Left lobe of liver (tissue), 2 donors: ENCODE measurements at regions not wholly inside any gene's neighbourhood (a gene's known extent, or its start where the extent isn't known, plus 50 kb on each side); places are given as distances from the start of the nearest gene placed in this dataset.
"Not testable (repeated sequence)": the region's sequence is repeated elsewhere in the genome, so short reads cannot be mapped to it uniquely, and the experiment has no call there.

Source experiments
- ATAC-seq: fragments of 200-7000 bp; cut with Tn5 transposase; one replicate; pipeline ENCODE4 v1.9.1; 2020; ENCODE audit warnings: mild to moderate bottlenecking, moderate library complexity
- DNase-seq: peaks from one replicate; pipeline ENCODE4 v3.0.0-alpha.2; 2020; ENCODE audit warnings: low spot score
- donor health status: DM: no; HTN: no; CAD: no; lungs with moderate emphysema.
- donor health status: DM: no; HTN: yes; CAD: no.

DNA sequence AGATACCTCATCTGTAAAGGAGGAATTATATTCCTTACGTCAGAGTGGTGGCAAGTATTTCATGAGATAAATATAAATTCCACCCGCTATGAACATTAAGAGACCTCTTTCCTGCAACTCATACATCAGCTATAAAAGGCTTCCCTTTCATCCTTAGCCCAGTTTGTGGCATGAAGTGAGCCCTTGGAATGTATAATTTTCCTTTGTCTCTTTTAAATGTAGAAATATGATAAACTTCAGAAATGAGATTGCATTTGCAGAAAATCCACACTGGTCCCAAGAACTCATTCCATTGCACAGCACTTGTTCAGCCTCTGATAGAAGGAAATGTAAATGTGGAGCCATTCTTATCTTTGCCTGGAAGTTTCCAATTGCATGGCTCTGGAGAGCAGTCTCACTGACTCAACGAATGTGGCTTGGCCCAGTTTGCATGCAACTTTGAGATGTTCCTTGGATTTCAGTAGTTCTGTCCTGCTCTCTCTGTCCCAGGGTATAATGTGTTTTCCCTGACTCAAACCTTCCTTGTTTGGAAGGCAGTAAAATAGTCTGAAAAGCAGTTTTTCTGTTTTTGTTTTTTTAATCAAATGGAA lies 746.4 kb downstream of the CDH11 start:
- ATAC-seq (no peak), DNase-seq (no peak)

DNA sequence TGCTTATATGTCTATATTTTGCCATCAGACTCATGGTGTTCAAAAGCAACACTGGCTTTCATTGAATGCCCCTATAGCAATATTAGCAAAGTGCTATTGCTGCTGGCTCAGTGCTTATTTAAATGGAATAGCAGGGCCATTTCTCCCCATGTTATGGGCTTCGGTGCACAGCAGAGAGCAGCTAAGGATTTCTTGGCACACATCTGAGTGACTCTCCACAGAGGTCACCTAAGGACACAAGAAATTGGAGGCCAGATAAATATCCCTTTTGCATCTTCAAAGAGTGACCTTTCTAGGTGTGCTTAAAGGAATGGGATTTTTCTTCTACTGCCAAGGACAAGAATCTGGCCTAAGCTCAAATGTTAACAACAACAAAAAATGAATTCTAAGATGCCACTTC lies 751.8 kb downstream of the CDH11 start:
- ATAC-seq (no peak), DNase-seq (no peak)

DNA sequence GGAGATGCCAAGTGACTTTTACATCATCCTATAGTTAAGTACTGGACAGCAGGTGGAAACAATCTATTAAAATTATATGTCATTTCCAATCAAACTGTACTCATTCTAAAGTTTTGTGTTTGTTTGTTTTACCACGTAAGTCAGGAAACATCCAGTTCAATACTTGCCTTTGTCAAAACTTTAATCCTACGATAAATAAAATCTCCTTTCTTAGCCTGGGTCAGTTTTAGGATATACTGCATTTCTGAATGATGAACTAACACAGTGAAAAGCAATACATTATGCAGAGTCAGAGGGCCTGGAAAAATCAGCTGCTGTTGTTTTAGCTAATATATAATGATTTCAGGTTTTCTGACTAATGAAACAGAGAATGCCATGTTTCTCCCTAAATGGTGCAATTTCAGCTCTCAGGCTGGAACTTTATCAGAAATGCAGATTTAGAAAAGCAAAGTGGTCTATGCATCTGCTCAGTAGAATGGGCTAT lies 756.4 kb downstream of the CDH11 start:
- no peak for DNase-seq
- no peak for ATAC-seq

GRCh38 chr16:64364894-64365293 lies 757.0 kb downstream of the CDH11 start:
- ATAC-seq (no peak), DNase-seq (no peak)

DNA sequence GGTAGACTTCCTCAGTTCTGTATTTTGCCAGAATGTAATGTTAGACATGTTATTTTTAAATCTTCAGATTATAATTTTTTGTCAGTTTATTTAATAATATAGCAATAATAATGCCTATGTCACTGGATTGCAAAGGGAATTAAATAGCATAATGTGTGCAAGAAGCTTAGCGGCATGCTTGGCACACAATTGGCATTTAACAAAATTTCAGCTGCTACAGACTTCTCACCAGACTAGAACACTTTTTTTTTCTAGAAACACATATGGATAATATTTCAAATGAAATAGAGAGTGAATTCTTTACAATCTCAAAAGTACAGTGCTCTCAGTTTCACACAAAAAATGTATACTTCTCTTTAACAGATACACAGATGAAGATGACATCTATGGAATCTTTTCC lies 757.4 kb downstream of the CDH11 start:
- ATAC-seq (no peak), DNase-seq (no peak)

DNA sequence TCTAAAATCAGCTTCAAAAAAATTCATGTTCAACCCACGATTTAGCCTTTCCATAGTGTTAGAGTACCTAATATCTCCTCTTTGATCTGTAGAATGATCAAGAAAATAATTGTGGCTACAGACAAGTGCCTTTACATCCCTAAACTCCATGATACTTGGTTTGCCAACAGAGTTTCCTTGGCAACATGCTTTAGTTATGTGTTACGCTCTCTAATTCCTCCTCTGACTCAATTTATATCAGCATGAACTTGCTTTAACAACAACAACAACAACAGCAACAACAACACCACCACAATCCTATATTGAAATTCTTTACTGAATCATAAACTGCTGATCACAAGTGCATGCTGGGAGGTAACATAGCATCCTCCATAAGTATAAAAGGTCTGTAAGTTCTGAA lies 757.8 kb downstream of the CDH11 start:
- ATAC-seq (no peak), DNase-seq (no peak)

DNA sequence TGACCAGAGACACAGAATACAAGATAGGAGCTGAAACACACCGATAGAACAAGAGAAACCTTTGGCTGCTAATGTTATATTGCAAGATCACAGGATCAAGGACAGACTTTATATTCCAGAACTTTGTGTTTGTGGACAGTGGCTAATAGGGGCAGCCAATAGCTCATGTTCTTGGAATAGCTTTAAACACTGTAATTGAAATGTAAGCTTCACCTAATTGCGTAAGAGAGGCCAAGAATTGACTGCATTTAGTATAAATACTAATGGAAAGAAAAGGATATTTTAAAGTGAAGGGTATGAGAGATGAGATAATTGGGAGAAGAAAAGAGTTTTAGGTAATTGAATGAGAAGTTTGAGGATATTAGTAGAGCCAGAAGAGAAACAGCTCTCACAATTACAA lies 758.8 kb downstream of the CDH11 start:
- DNase-seq = no peak
- ATAC-seq = no peak

GRCh38 chr16:64362193-64362592 lies 759.7 kb downstream of the CDH11 start:
- DNase-seq (no peak), ATAC-seq (no peak)

- no peak for DNase-seq
- no peak for ATAC-seq
Observed at GRCh38 chr16:64361753-64362152, 760.1 kb downstream of the CDH11 start.

GRCh38 chr16:64358291-64358690 lies 763.6 kb downstream of the CDH11 start:
- DNase-seq = no peak
- ATAC-seq = no peak

DNA sequence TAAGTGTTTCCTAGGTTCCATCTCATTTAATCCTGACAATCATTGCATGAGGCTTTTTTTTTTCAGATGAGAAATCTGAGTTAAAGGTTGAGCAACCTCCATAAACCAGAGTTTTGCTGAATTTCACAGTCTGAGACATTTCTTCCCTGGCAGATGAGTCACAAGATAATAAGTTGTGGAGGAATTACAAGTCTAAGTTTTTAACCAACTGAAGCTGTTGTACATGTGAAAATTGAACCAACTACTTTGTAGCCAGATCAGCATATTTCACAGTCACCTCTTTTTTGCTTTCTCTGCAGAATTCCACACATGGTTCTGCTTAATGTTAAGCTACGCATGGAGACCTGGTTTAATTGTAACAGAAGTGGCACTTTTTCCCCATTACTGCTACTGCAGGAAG lies 765.6 kb downstream of the CDH11 start:
- ATAC-seq (no peak), DNase-seq (no peak)

GRCh38 chr16:64352246-64352645 lies 769.6 kb downstream of the CDH11 start:
- DNase-seq (no peak), ATAC-seq (no peak)

DNA sequence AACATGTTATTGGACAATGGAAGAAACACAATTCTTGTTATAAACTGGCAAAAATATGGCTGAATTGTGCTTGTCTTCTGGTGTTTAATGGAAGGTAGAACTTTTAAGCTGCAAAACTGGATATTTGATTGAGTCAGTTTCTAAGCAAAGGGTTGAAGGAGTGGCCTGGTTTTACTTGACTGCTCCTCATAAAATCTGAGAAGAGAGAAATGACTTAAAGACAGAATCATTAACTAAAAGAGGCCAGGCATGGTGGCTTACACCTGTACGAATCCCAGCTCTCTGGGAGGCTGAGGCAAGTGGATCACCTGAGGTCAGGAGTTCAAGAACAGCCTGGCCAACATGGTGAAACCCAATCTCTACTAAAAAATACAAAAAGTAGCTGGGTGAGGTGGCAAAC lies 770.7 kb downstream of the CDH11 start:
- DNase-seq = no peak
- ATAC-seq = no peak

DNA sequence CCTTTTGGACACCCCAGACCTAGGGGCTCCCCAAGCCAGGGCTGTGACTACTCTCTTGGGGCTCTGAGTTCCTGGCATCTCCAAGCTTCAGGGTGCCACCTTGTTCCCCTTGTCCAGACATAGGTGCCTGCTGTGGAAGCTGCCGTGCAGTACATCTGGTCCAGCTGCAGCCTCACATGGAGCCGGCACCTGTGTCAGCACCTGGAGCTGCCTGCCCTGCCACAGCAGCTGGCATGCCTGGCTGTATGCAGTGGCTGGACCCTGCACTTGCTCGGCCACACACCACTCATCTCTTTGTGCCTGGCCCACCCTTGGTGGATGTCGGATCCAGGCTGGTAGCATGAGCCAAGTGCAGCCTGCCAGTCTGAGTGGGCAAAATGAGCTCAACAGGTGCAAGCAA lies 775.8 kb downstream of the CDH11 start:
- no peak for ATAC-seq
- no peak for DNase-seq

DNA sequence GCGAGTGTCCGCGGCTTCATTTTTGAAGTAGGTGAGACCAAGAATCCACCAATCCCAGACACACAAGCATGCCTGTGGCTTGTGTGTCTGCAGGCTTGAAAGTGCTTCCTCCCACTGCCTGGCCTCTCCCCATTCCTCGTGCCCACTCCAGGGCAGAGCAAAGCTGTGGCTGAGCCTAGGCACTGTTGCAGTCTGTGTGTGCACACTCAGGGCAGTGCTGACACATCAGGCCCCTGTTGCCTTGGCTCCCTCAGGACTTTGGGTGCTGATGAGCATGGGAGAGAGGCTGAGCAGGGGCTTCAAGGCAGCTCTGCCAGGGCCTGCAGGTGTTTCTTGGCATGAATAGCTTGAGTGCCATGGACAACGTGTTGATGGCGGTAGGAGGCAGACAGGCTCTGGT lies 776.7 kb downstream of the CDH11 start:
- ATAC-seq = no peak
- DNase-seq = no peak

DNA sequence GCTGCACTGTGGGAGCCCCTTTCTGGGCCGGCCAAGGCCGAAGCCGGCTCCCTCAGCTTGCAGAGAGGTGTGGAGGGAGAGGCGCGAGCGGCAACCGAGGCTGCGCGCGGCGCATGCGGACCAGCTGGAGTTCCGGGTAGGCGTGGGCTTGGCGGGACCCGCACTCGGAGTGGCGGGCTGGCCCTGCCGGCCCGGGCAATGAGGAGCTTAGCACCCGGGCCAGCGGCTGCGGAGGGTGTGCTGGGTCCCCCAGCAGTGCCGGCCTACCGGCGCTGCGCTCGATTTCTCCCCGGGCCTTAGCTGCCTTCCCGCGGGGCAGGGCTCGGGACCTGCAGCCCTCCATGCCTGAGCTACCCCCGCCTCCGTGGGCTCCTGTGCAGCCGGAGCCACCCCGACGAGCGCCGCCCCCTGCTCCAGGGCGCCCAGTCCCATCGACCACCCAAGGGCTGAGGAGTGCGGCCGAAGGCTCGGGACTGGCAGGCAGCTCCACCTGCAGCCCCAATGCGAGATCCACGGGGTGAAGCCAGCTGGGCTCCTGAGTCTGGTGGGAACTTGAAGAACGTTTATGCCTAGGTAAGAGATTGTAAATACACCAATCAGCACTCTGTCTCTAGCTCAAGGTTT lies 777.9 kb downstream of the CDH11 start:
- ATAC-seq, DNase-seq: not testable (repeated sequence)

DNA sequence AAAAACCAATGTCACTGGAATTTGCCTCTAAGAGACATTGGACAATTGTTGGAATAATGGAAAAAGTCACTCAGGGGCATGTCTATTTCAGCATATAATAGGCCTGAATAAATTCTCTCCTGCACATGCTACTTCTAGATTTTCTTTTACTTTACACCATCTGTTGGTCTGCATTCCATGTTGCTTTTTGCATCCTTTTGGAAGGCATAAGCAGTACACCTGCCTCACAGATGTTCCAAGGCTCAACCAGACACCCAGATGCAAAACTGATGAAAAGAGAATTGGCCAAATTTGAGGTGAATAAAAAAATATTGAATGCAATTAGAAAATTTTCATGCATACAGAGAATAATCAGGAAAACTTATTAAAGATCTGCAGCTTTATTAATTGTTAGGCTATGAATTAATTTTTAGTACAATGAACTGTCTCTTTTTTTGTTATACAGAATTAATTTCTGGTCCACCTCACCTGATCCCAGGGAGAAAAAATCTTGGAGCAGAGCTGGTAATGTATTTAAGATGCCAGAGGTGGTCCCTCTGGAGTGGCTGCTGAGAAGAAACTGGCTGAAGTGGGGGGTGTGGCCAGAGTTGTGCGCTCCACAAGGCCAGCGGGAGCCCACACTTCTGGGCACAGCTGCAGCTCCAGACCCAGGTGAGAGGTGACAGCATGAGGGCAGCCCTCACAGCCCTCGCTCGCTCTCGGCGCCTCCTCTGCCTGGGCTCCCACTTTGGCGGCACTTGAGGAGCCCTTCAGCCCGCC lies 778.6 kb downstream of the CDH11 start:
- DNase-seq (no peak), ATAC-seq (no peak)

- not testable (repeated sequence) for DNase-seq, ATAC-seq
Observed at GRCh38 chr16:64341336-64341735, 780.5 kb downstream of the CDH11 start.

GRCh38 chr16:64339052-64339770 lies 782.7 kb downstream of the CDH11 start:
- ATAC-seq (no peak), DNase-seq (no peak)

GRCh38 chr16:64321881-64322280 lies 800.0 kb downstream of the CDH11 start:
- no peak for ATAC-seq

GRCh38 chr16:64321066-64321465 lies 800.8 kb downstream of the CDH11 start:
- DNase-seq (no peak), ATAC-seq (no peak)

More at GRCh38 chr16:64321881-64322280, 800.0 kb downstream of the CDH11 start:
- DNase-seq = no peak

- no peak for DNase-seq
- ATAC-seq = no peak
Observed at GRCh38 chr16:64317601-64318000, 804.3 kb downstream of the CDH11 start.
